ENCODE measurements at regions not wholly inside any gene's neighbourhood (a gene's known extent, or its start where the extent isn't known, plus 50 kb on each side); places are given as distances from the start of the nearest gene placed in this dataset.

DNA sequence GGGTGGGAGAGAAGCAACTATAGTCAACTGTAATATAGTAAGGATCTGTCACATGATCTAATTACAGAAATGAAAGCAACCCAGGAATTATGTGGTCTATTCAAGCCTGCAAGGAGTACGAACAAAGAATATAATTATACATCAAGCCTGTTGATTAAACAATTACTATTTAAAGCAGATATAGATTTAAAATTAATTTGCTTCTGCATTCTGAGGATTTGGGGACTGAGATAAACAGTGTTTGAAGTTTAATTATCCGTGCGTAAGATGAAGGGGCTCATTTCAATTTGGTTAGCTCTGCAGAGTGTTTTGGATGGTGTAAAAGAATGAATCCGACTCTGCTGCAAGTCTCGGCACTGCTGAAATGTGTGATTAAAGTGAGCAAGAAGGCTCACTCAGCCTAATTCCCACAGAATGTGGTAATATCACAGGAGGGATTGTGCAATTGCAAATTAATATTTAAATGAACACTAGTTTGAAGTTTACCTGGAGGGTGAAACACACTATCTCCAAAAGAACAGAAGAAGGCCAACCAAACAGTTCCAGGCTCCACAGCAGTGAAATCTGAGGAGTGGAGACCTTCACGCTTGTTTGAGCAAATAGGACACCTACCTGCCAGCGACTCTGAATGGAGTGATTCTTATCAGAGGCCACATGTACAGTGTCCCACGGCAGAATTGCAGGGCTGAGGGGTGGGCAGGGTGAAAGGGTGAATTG, 420.6 kb upstream of the SLC30A5 start:
- TF ChIP-seq CTCF (IDR thresholded peaks at IDR 0.05): no peak
- no peak for TF ChIP-seq POLR2A (IDR thresholded peaks at IDR 0.05)
